ENCODE measurements at regions not wholly inside any gene's neighbourhood (a gene's known extent, or its start where the extent isn't known, plus 50 kb on each side); places are given as distances from the start of the nearest gene placed in this dataset.

GRCh38 chr7:83859827-83860226 lies 210.9 kb upstream of the SEMA3E start:
- Histone ChIP-seq H2BK15ac (ENCODE audit: low read length) (no peak overlapping the region), H4K8ac (ENCODE audit: extremely low read depth, insufficient read depth, low read length) (no peak overlapping the region), H3K56ac (replicated peaks; ENCODE audit: insufficient read length, low read depth, low read length) (no peak overlapping the region), H4K20me1 (replicated peaks in 1 of 2; ENCODE audit: control insufficient read depth in 1 of 2, insufficient read depth in 2 of 2, low read length in 2 of 2) (no peaks in the 10 kb centered on the region), H3K36me3 (ENCODE audit: control insufficient read depth in 2 of 4, insufficient read depth in 4 of 4, low read length in 3 of 4) (no peaks in the 10 kb centered on the region; a peak in 1 of 8 replicates), H2AK5ac (ENCODE audit: low read depth, low read length) (no peak overlapping the region), H2BK5ac (ENCODE audit: low read depth, low read length) (no peak overlapping the region), H4K5ac (ENCODE audit: insufficient read length, low read depth, low read length) (no peak overlapping the region), H3K23ac (ENCODE audit: insufficient read length) (no peak overlapping the region), H3K23me2 (ENCODE audit: low read depth, low read length) (no peaks in the 10 kb centered on the region), H2BK12ac (ENCODE audit: low read depth, low read length) (no peak overlapping the region), H3K9ac (replicated peaks in 1 of 4; ENCODE audit: extremely low read depth in 1 of 4, low read depth in 3 of 4, low read length in 3 of 4) (no peak overlapping the region), H3K27me3 (replicated peaks in 1 of 4; ENCODE audit: control insufficient read depth in 3 of 4, extremely low read depth in 1 of 4, insufficient read depth in 3 of 4, low read length in 3 of 4) (no peaks in the 10 kb centered on the region), H3K79me2 (ENCODE audit: control insufficient read depth in 1 of 2, insufficient read depth in 2 of 2, low read length in 2 of 2) (no peaks in the 10 kb centered on the region), H3K4me3 (ENCODE audit: extremely low read depth in 1 of 4, insufficient read depth in 2 of 4, low read depth in 3 of 4, low read length in 4 of 4) (no peak overlapping the region), H2BK120ac (replicated peaks; ENCODE audit: low read depth, low read length) (no peak overlapping the region), H3K4me2 (ENCODE audit: insufficient read depth in 1 of 2, low read depth in 2 of 2, low read length in 2 of 2) (no peak overlapping the region), H3K18ac (ENCODE audit: extremely low read depth, low read length) (no peak overlapping the region), H4K91ac (replicated peaks; ENCODE audit: insufficient read length, low read length) (no peak overlapping the region), H3K27ac (ENCODE audit: low read depth, low read length) (no peak overlapping the region), H3K4ac (replicated peaks; ENCODE audit: insufficient read length, low read depth, low read length) (no peak overlapping the region), H3K14ac (ENCODE audit: insufficient read length) (no peak overlapping the region), H3K9me3 (ENCODE audit: insufficient read depth in 2 of 2, low read depth in 1 of 2, low read length in 1 of 2) (no peaks in the 10 kb centered on the region), H3K79me1 (ENCODE audit: low read depth, low read length) (no peaks in the 10 kb centered on the region), H2BK20ac (ENCODE audit: low read length) (no peak overlapping the region), H3K4me1 (replicated peaks in 1 of 4; ENCODE audit: control insufficient read depth in 3 of 4, insufficient read depth in 4 of 4, low read length in 3 of 4) (no peaks in the 10 kb centered on the region), H2AFZ (ENCODE audit: low read length) (no peak overlapping the region)
- DNase-seq (ENCODE audit: low read depth in 1 of 2, low spot score in 2 of 2) (no peak), FAIRE-seq (no peak)
- POLR2A ChIA-PET (ENCODE audit: partially characterized antibody), result no interaction called here
- no peak for TF ChIP-seq RFX5 (IDR thresholded peaks at IDR 0.05; ENCODE audit: borderline replicate concordance, low read depth, low read length)
- CTCF ChIA-PET (ENCODE audit: partially characterized antibody), result interaction anchor here (0.9 kb wide), 1 partner anchor 9 kb away, joined by 3 read pairs; no protein-coding TSS in a partner anchor
- 88% methylated on average over 1 of the region's 1 CpG; no CpG with 5 or more reads in 1 of the 2 experiments for WGBS, 2 experiments (ENCODE audit: extremely low coverage in 1 of 2, insufficient coverage in 1 of 2, insufficient read length in 1 of 2, insufficient replicate concordance in 2 of 2, low coverage in 1 of 2, low lambda C conversion rate in 2 of 2, missing lambda C conversion rate in 1 of 2)

All from H1 (cell line).